SK-N-SH (cell line): ENCODE measurements at regions not wholly inside any gene's neighbourhood (a gene's known extent, or its start where the extent isn't known, plus 50 kb on each side); places are given as distances from the start of the nearest gene placed in this dataset.
"Not testable (repeated sequence)": the region's sequence is repeated elsewhere in the genome, so short reads cannot be mapped to it uniquely, and the experiment has no call there.

Experiments
- CTCF ChIA-PET: fragments of 300-600, 350-600 bp; formaldehyde crosslinking; extraction: SDS; loops from one replicate; lab custom pipeline; 2021; lab: Yijun Ruan, JAX
- POLR2A ChIA-PET: fragments of 350-600 bp; sonication (Branson Sonifier 250); formaldehyde crosslinking; extraction: SDS; loops from one replicate; lab custom pipeline; 2020; ENCODE audit warnings: antibody characterized with exemption, inconsistent platforms; lab: Yijun Ruan, JAX
- DNase-seq: peaks from one replicate; pipeline ENCODE4 v3.0.0; 2012
- H2AFZ ChIP-seq: fragments of 200-600 bp; sonication (generic); 2 replicates; pipeline ENCODE4 v1.8.1; 2016; ENCODE audit warnings: antibody characterized with exemption, mild to moderate bottlenecking, low read depth
- H3F3A ChIP-seq: fragments of 200-600 bp; sonication (generic); replicated peaks from 2 replicates; pipeline ENCODE3; 2016; ENCODE audit warnings: antibody characterized with exemption, mild to moderate bottlenecking; ENCODE audit not compliant: insufficient read depth
- H3K27ac ChIP-seq, 2 experiments: fragments of 200-500 bp in 1 of 2; fragments of 200-600 bp in 1 of 2; sonication (Bioruptor generic) in 1 of 2; sonication (generic), shearing (Covaris generic) in 1 of 2; 2 replicates each; pipeline versions ENCODE4 v1.5.1 to v1.6.1; 2014 to 2016; ENCODE audit warnings: low read depth in 2 of 2, inconsistent platforms in 1 of 2, low read length in 1 of 2, mild to moderate bottlenecking in 1 of 2, mixed read lengths in 1 of 2
- H3K27me3 ChIP-seq: fragments of 200-600 bp; sonication (generic), shearing (Covaris generic); 2 replicates; pipeline ENCODE4 v1.6.1; 2016; ENCODE audit warnings: mixed run types; ENCODE audit not compliant: insufficient read depth
- H3K36me3 ChIP-seq, 2 experiments: fragments of 200-500 bp in 1 of 2; fragments of 200-600 bp in 1 of 2; sonication (Bioruptor generic) in 1 of 2; sonication (generic) in 1 of 2; replicated peaks in 1 of 2; 2 replicates each; pipeline versions ENCODE3 to v1.5.1; 2014 to 2016; ENCODE audit warnings: low read length in 1 of 2, mild to moderate bottlenecking in 1 of 2; ENCODE audit not compliant: insufficient read depth in 2 of 2, control insufficient read depth in 1 of 2
- H3K4me1 ChIP-seq, 2 experiments: fragments of 200-500 bp in 1 of 2; fragments of 200-600 bp in 1 of 2; sonication (Bioruptor generic) in 1 of 2; sonication (generic), shearing (Covaris generic) in 1 of 2; 2 replicates each; pipeline versions ENCODE4 v1.5.1 to v1.6.1; 2014 to 2016; ENCODE audit warnings: low read depth in 1 of 2, low read length in 1 of 2, mixed run types in 1 of 2; ENCODE audit not compliant: insufficient read depth in 2 of 2, control insufficient read depth in 1 of 2
- H3K4me2 ChIP-seq: fragments of 200-600 bp; sonication (generic), shearing (Covaris generic); 2 replicates; pipeline ENCODE4 v1.6.1; 2017; ENCODE audit warnings: mixed run types
- H3K4me3 ChIP-seq, 2 experiments: fragments of 200-500 bp in 1 of 2; fragments of 200-600 bp in 1 of 2; sonication (Bioruptor generic) in 1 of 2; sonication (generic), shearing (Covaris generic) in 1 of 2; 2 replicates each; pipeline versions ENCODE4 v1.5.1 to v1.8.1; 2014 to 2016; ENCODE audit warnings: low read depth in 2 of 2, inconsistent platforms in 1 of 2, low read length in 1 of 2, mild to moderate bottlenecking in 1 of 2, mixed read lengths in 1 of 2, moderate library complexity in 1 of 2
- H3K79me2 ChIP-seq: fragments of 200-600 bp; sonication (generic); 2 replicates; pipeline ENCODE4 v1.8.1; 2017; ENCODE audit warnings: mild to moderate bottlenecking; ENCODE audit not compliant: insufficient read depth
- H3K9ac ChIP-seq: fragments of 200-600 bp; sonication (generic); 2 replicates; pipeline ENCODE4 v1.6.1; 2017; ENCODE audit warnings: mixed run types
- H3K9me2 ChIP-seq: fragments of 200-600 bp; sonication (generic); 2 replicates; pipeline ENCODE4 v1.6.1; 2017; ENCODE audit warnings: mixed run types
- H3K9me3 ChIP-seq: fragments of 200-600 bp; sonication (generic); 2 replicates; pipeline ENCODE4 v1.6.1; 2017; ENCODE audit warnings: mixed run types, mild to moderate bottlenecking, moderate library complexity
- H4K20me1 ChIP-seq: fragments of 200-600 bp; sonication (generic); 2 replicates; pipeline ENCODE4 v1.6.1; 2017; ENCODE audit warnings: mild to moderate bottlenecking, mixed run types; ENCODE audit not compliant: insufficient read depth
- CHD2 ChIP-seq: fragments of 150-350 bp; IDR thresholded peaks from 2 replicates; pipeline ENCODE4 v1.6.1; 2018; ENCODE audit warnings: low read length; ENCODE audit not compliant: partially characterized antibody
- CTCF ChIP-seq: fragments of 200-600 bp; sonication (generic); IDR thresholded peaks from 2 replicates; pipeline ENCODE4 v1.6.1; 2017; ENCODE audit warnings: antibody characterized with exemption, mild to moderate bottlenecking, moderate library complexity
- EP300 ChIP-seq, 2 experiments: IDR thresholded peaks; 2 replicates each; pipeline versions ENCODE4 v1.4.0 to v1.6.1; 2012; ENCODE audit warnings: borderline replicate concordance in 1 of 2, low read depth in 1 of 2, low read length in 1 of 2
- FOXJ3 ChIP-seq: sonication (generic); formaldehyde crosslinking; IDR thresholded peaks from 2 replicates; pipeline ENCODE4 v1.5.1; 2020; ENCODE audit warnings: mild to moderate bottlenecking, missing genetic modification reagents
- GABPA ChIP-seq: IDR thresholded peaks from 2 replicates; pipeline ENCODE4 v1.4.0; 2012; ENCODE audit warnings: low read depth, mild to moderate bottlenecking
- MEF2A ChIP-seq: IDR thresholded peaks from 2 replicates; pipeline ENCODE4 v1.4.0; 2012; ENCODE audit warnings: low read depth, borderline replicate concordance
- NFIC ChIP-seq: IDR thresholded peaks from 2 replicates; pipeline ENCODE4 v1.4.0; 2012; ENCODE audit warnings: borderline replicate concordance
- RCOR1 ChIP-seq: fragments of 150-350 bp; IDR thresholded peaks from 2 replicates; pipeline ENCODE4 v1.6.1; 2017; ENCODE audit warnings: antibody characterized with exemption, low read length
- REST ChIP-seq: IDR thresholded peaks from 2 replicates; pipeline ENCODE4 v1.6.1; 2012; ENCODE audit warnings: mild to moderate bottlenecking, low read depth, low read length, moderate library complexity
- ZBTB33 ChIP-seq: IDR thresholded peaks from 2 replicates; pipeline ENCODE4 v1.4.0; 2012; ENCODE audit warnings: low read depth, borderline replicate concordance
- WGBS: methylation state at CpG from one replicate; pipeline ENCODE4 v1.1.6; 2017; ENCODE audit warnings: low lambda C conversion rate; 5-methylcytosine and 5-hydroxymethylcytosine counted together

GRCh38 chr4:189664693-189665250 is 275.9 kb upstream of the FRG1 start:
- Histone ChIP-seq H3K79me2 (no peaks in the 10 kb centered on the region), H3K9me2 (no peaks in the 10 kb centered on the region), H3K36me3 (no peaks in the 10 kb centered on the region), H3F3A (no peaks in the 10 kb centered on the region), H3K4me1 (peaks cover 0 to 4% of the 10 kb centered on the region in 2 experiments; a peak in 1 of 4 replicates), H3K9ac (no peak overlapping the region), H3K4me3 (no peak overlapping the region), H3K27ac (no peak overlapping the region; a peak in 1 of 4 replicates), H2AFZ (no peak overlapping the region), H3K9me3 (no peaks in the 10 kb centered on the region), H4K20me1 (no peaks in the 10 kb centered on the region), H3K27me3 (no peaks in the 10 kb centered on the region), H3K4me2 (no peak overlapping the region)
- WGBS: 86% methylated on average over 4 of the region's 27 CpGs
- TF ChIP-seq NFIC (no peak), MEF2A (no peak), FOXJ3 (no peak), CHD2 (no peak), ZBTB33 (no peak), GABPA (no peak), CTCF (no peak), REST (no peak)
- CTCF ChIA-PET: no interaction called here
- DNase-seq: no peak
- POLR2A ChIA-PET: no interaction called here

- H3K36me3 ChIP-seq, H3K9me3 ChIP-seq, H3K4me2 ChIP-seq, H3K79me2 ChIP-seq, H3K27ac ChIP-seq, H3K9me2 ChIP-seq, H4K20me1 ChIP-seq, H3K4me3 ChIP-seq, H2AFZ ChIP-seq, H3K9ac ChIP-seq, H3K27me3 ChIP-seq, POLR2A ChIA-PET, H3K4me1 ChIP-seq, CTCF ChIA-PET, H3F3A ChIP-seq: not testable (repeated sequence)
- WGBS: 0% methylated on average over 2 of the region's 2 CpGs
- DNase-seq: peak; percentile 37
- TF ChIP-seq RCOR1: peak; percentile 54; the same call in 1 of the 2 replicates
- TF ChIP-seq EP300 (IDR thresholded peaks at IDR 0.05; ENCODE audit: borderline replicate concordance in 1 of 2, low read depth in 1 of 2, low read length in 1 of 2): 0 out of 4 replicates have a peak, but pooled peaks of 1 of the 2 experiments have one; percentile 17
Observed at GRCh38 chr4:189665712-189666305, 274.9 kb upstream of the FRG1 start.

GRCh38 chr4:189667386-189667785 is 273.3 kb upstream of the FRG1 start:
- H3K79me2 ChIP-seq, POLR2A ChIA-PET, H3K27me3 ChIP-seq, H3K36me3 ChIP-seq, H4K20me1 ChIP-seq, H3K9me3 ChIP-seq, H3K9me2 ChIP-seq, H3F3A ChIP-seq, H3K4me3 ChIP-seq, H3K27ac ChIP-seq, DNase-seq, H3K9ac ChIP-seq, H3K4me2 ChIP-seq, H2AFZ ChIP-seq, H3K4me1 ChIP-seq, CTCF ChIA-PET: not testable (repeated sequence)
- WGBS: no CpG with 5 or more reads among the region's 1 CpG
